ENCODE measurements at regions not wholly inside any gene's neighbourhood (a gene's known extent, or its start where the extent isn't known, plus 50 kb on each side); places are given as distances from the start of the nearest gene placed in this dataset.
A peak's percentile ranks its signal among the peaks of the same experiment; 100 is the strongest.

DNA sequence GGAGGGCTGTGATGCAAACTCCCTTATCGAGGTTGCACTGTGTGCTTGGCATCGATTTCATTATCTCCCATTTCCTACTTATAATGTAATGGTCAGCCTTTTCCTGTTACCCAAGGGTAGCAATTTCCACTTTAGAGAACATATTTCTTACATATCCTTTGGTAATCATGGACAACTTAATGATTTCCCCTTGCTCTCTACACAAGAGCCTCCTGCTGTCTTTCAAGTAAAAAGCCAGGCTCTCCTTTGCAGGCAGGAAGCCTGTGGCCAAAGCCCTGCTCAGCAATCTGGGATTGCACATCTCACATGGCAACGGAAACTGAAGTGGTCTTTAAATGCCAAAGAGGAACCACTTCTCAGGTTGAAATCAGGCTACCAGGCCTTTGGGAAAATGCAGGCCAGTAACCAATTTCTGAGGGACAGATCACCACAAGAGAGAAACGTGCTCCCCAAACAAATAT is 86.7 kb upstream of the IKZF1 start:
- H3K4me3 Mint-ChIP-seq: peak overlapping the region in 3 of 10 donors; percentile 21 to 38 (median 35)
- H3K36me3 Mint-ChIP-seq: peaks cover 0 to 25% (median 11%) of the 10 kb centered on the region in 5 donors
- H3K27ac ChIP-seq (ENCODE audit: low read depth, low read length): no peak overlapping the region
- peak overlapping the region in 7 of 9 donors; percentile 34 to 76 (median 62) for H3K27ac Mint-ChIP-seq
- H3K27me3 ChIP-seq (ENCODE audit: control insufficient read depth in 2 of 2, insufficient read depth in 2 of 2, low read length in 2 of 2): no peaks in the 10 kb centered on the region
- H3K4me1 ChIP-seq (ENCODE audit: control insufficient read depth in 2 of 2, insufficient read depth in 2 of 2, low read length in 2 of 2): peaks cover 0 to 44% of the 10 kb centered on the region in 2 donors
- DNase-seq (no peak), ATAC-seq (no peak)
- POLR2A ChIA-PET: interaction anchor here (1.4 to 16.5 kb wide), 3 partner anchors 10 to 92 kb away, joined by 6 to 416 read pairs (median 69); partner anchors contain the start of gene IKZF1
- no peak overlapping the region for H3K4me3 ChIP-seq (ENCODE audit: low read length)
- no peaks in the 10 kb centered on the region for H3K36me3 ChIP-seq (ENCODE audit: control insufficient read depth in 2 of 3, insufficient read depth in 3 of 3, low read length in 3 of 3)
- peaks cover 38 to 75% (median 68%) of the 10 kb centered on the region in 7 donors for H3K4me1 Mint-ChIP-seq
- CTCF ChIA-PET: no interaction called here
- intact Hi-C loops (cut with micrococcal nuclease): loop anchor here (1.0 kb wide), 2 partner anchors 7 to 8 kb away; no protein-coding TSS in a partner anchor
- no peaks in the 10 kb centered on the region for H3K27me3 Mint-ChIP-seq
- H3K9me3 Mint-ChIP-seq: peaks cover 0 to 24% (median 14%) of the 10 kb centered on the region in 11 donors
- no peaks in the 10 kb centered on the region for H3K9me3 ChIP-seq (ENCODE audit: control insufficient read depth in 2 of 3, low read length in 3 of 3)

DNA sequence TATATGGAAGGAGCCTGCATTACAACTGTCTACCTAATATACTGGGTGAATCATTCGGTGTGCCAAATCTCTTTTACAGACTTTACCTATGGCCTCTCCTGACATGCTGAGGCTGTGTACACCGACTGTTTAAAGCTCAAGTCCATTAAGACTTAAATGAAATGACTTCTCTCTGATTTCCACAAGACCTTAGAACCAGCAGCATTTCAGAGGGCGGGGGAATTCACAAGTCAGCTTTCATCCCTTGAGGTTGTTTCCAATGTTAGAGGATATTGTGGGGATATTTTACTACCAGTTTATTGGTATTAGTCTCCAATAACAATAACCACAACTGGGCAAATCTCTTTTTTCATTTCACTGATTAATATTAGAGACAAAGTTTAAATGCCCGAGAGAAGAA is 87.1 kb upstream of the IKZF1 start:
- intact Hi-C loops (cut with micrococcal nuclease): loop anchor here in 1 of 2 donors (1.0 kb wide), 1 partner anchor 8 kb away; no protein-coding TSS in a partner anchor
- no peak overlapping the region for H3K27ac ChIP-seq (ENCODE audit: low read depth, low read length)

DNA sequence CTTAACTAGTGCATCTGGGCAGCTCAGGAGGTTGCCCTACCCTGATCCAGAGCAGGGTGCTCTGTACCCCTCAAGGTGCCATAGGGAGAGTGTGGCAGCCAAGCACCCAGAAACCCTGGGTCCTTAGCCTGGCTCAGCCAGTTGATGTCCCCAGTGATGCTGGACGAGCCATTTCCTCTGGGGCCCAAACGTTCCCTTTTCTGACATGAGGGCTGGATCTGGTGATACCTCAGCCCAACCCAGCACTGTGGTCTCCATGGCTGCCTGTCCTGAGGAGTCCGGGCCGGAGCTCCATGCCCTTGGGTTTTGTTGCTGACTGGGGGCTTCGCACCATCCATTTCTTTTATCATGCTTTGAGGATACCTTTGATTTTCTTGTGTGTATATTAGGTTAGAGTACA is 87.9 kb upstream of the IKZF1 start:
- Histone ChIP-seq H3K27me3 (ENCODE audit: control insufficient read depth in 2 of 2, insufficient read depth in 2 of 2, low read length in 2 of 2) (no peaks in the 10 kb centered on the region), H3K36me3 (ENCODE audit: control insufficient read depth in 2 of 3, insufficient read depth in 3 of 3, low read length in 3 of 3) (no peaks in the 10 kb centered on the region), H3K9me3 (ENCODE audit: control insufficient read depth in 2 of 3, low read length in 3 of 3) (no peaks in the 10 kb centered on the region), H3K4me3 (ENCODE audit: low read length) (no peak overlapping the region), H3K27ac (ENCODE audit: low read depth, low read length) (no peak overlapping the region), H3K4me1 (ENCODE audit: control insufficient read depth in 2 of 2, insufficient read depth in 2 of 2, low read length in 2 of 2) (peaks cover 2 to 56% of the 10 kb centered on the region in 2 donors)
- ATAC-seq (no peak), DNase-seq (no peak)
- Mint-ChIP-seq H3K4me1 (peaks cover 48 to 87% (median 80%) of the 10 kb centered on the region in 7 donors), H3K27ac (peak overlapping the region in 5 of 9 donors; percentile 7 to 86 (median 30)), H3K36me3 (peaks cover 0 to 20% (median 4%) of the 10 kb centered on the region in 5 donors), H3K9me3 (peaks cover 0 to 17% (median 8%) of the 10 kb centered on the region in 11 donors), H3K4me3 (peak overlapping the region in 3 of 10 donors; percentile 12 to 56 (median 21)), H3K27me3 (no peaks in the 10 kb centered on the region)
- ChIA-PET CTCF (no interaction called here), POLR2A (interaction anchor here (1.4 to 16.5 kb wide), 4 partner anchors 11 to 93 kb away, joined by 6 to 416 read pairs (median 44); partner anchors contain the start of gene IKZF1)
- intact Hi-C loops (cut with micrococcal nuclease): loop anchor here in 1 of 2 donors (1.0 kb wide), 1 partner anchor 9 kb away; no protein-coding TSS in a partner anchor

More for the DNA sequence above, 87.1 kb upstream of the IKZF1 start:
- CTCF ChIA-PET: no interaction called here
- Histone ChIP-seq H3K36me3 (ENCODE audit: control insufficient read depth in 2 of 3, insufficient read depth in 3 of 3, low read length in 3 of 3) (no peaks in the 10 kb centered on the region), H3K4me3 (ENCODE audit: low read length) (no peak overlapping the region), H3K4me1 (ENCODE audit: control insufficient read depth in 2 of 2, insufficient read depth in 2 of 2, low read length in 2 of 2) (peaks cover 0 to 49% of the 10 kb centered on the region in 2 donors), H3K9me3 (ENCODE audit: control insufficient read depth in 2 of 3, low read length in 3 of 3) (no peaks in the 10 kb centered on the region), H3K27me3 (ENCODE audit: control insufficient read depth in 2 of 2, insufficient read depth in 2 of 2, low read length in 2 of 2) (no peaks in the 10 kb centered on the region)
- Mint-ChIP-seq H3K27ac (peak overlapping the region in 4 of 9 donors; percentile 34 to 72 (median 50)), H3K4me3 (peak overlapping the region in 2 of 10 donors; percentile 17 to 38), H3K27me3 (no peaks in the 10 kb centered on the region), H3K9me3 (peaks cover 0 to 22% (median 13%) of the 10 kb centered on the region in 11 donors), H3K4me1 (peaks cover 42 to 79% (median 72%) of the 10 kb centered on the region in 7 donors), H3K36me3 (peaks cover 0 to 24% (median 10%) of the 10 kb centered on the region in 5 donors)
- ATAC-seq (no peak), DNase-seq (no peak)
- POLR2A ChIA-PET: interaction anchor here (1.4 to 16.5 kb wide), 4 partner anchors 11 to 92 kb away, joined by 6 to 416 read pairs (median 44); partner anchors contain the start of gene IKZF1

DNA sequence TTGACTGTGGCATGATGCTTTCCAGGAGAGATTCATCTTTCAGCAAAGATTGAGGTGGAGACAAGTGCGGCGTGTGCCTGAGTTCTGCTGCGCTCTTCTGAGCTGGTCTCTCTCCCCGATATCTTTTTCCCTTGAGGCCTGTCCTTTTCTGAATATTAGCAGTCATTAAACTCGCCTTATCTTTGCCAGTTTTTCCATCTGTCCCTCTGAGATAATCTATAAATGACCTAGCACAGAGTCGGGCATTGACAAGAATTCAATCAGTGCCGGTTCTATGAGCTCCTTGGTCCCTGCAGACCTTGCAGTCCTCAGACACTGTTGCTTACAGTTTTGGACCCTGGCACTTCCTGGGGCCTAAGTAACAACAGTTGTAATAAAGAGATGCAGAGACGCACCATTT is 89.7 kb upstream of the IKZF1 start:
- Histone ChIP-seq H3K27me3 (ENCODE audit: control insufficient read depth in 2 of 2, insufficient read depth in 2 of 2, low read length in 2 of 2) (no peaks in the 10 kb centered on the region), H3K9me3 (ENCODE audit: control insufficient read depth in 2 of 3, low read length in 3 of 3) (no peaks in the 10 kb centered on the region), H3K4me1 (ENCODE audit: control insufficient read depth in 2 of 2, insufficient read depth in 2 of 2, low read length in 2 of 2) (peaks cover 17 to 73% of the 10 kb centered on the region in 2 donors), H3K36me3 (ENCODE audit: control insufficient read depth in 2 of 3, insufficient read depth in 3 of 3, low read length in 3 of 3) (no peaks in the 10 kb centered on the region), H3K4me3 (ENCODE audit: low read length) (no peak overlapping the region), H3K27ac (ENCODE audit: low read depth, low read length) (no peak overlapping the region)
- ATAC-seq (no peak), DNase-seq (no peak)
- Mint-ChIP-seq H3K27ac (peak overlapping the region; percentile 4 to 94 (median 58)), H3K4me1 (peaks cover 61 to 100% (median 92%) of the 10 kb centered on the region in 7 donors), H3K27me3 (no peaks in the 10 kb centered on the region), H3K36me3 (peaks cover 0 to 12% (median 0%) of the 10 kb centered on the region in 5 donors), H3K9me3 (peaks cover 0 to 3% (median 0%) of the 10 kb centered on the region in 11 donors), H3K4me3 (peak overlapping the region in 7 of 10 donors; percentile 1 to 89 (median 17))
- intact Hi-C loops (cut with micrococcal nuclease): no loop called here
- ChIA-PET POLR2A (interaction anchor here (1.2 to 16.5 kb wide), 7 partner anchors 9 to 151 kb away, joined by 3 to 416 read pairs (median 42); partner anchors contain the start of gene IKZF1), CTCF (interaction anchor here (0.7 to 1.8 kb wide), 8 partner anchors 9 to 193 kb away, joined by 3 to 7 read pairs (median 4); no protein-coding TSS in a partner anchor)

DNA sequence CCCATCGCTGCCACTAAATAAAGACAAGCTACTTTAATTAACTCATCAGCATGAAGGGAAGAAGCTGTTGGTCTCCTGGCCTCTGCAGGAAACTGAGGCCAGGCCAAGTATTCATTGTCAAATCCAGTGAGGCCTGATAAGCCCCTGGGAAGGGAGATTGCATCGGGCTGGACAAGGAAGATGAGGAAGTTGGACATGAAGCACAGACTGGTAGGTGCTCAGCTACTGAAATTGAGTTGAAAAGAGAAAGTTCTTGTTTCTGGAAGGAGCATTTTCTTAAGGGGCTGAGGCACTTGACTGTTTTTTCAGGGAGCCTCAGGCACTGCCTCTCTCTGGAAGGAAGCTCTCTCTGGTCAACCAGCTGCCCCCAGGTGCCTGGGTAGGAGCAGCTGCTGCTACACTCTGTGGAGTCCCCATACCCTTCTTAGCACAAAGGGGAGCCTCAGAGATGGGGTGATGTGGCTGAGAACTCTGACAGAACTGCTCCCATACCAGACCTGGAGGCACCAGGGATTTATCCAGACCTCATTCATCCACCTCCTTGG is 90.3 kb upstream of the IKZF1 start:
- Mint-ChIP-seq H3K4me3 (peak overlapping the region; percentile 44 to 89 (median 68)), H3K4me1 (peaks cover 64 to 100% (median 96%) of the 10 kb centered on the region in 7 donors), H3K9me3 (peaks cover 0 to 3% (median 0%) of the 10 kb centered on the region in 11 donors), H3K27me3 (no peaks in the 10 kb centered on the region), H3K27ac (peak overlapping the region in 8 of 9 donors; percentile 4 to 94 (median 82)), H3K36me3 (peaks cover 0 to 6% (median 0%) of the 10 kb centered on the region in 5 donors)
- Histone ChIP-seq H3K4me1 (ENCODE audit: control insufficient read depth in 2 of 2, insufficient read depth in 2 of 2, low read length in 2 of 2) (peaks cover 17 to 76% of the 10 kb centered on the region in 2 donors), H3K36me3 (ENCODE audit: control insufficient read depth in 2 of 3, insufficient read depth in 3 of 3, low read length in 3 of 3) (no peaks in the 10 kb centered on the region), H3K9me3 (ENCODE audit: control insufficient read depth in 2 of 3, low read length in 3 of 3) (no peaks in the 10 kb centered on the region), H3K4me3 (ENCODE audit: low read length) (no peak overlapping the region), H3K27ac (ENCODE audit: low read depth, low read length) (no peak overlapping the region), H3K27me3 (ENCODE audit: control insufficient read depth in 2 of 2, insufficient read depth in 2 of 2, low read length in 2 of 2) (no peaks in the 10 kb centered on the region)
- ATAC-seq: no peak
- POLR2A ChIA-PET: interaction anchor here (0.8 to 16.5 kb wide), 8 partner anchors 8 to 152 kb away, joined by 3 to 416 read pairs (median 31); partner anchors contain the start of gene IKZF1
- intact Hi-C loops (cut with micrococcal nuclease): no loop called here
- no peak for DNase-seq
- CTCF ChIA-PET: interaction anchor here (0.7 to 2.5 kb wide), 9 partner anchors 9 to 193 kb away, joined by 3 to 8 read pairs (median 4); no protein-coding TSS in a partner anchor

DNA sequence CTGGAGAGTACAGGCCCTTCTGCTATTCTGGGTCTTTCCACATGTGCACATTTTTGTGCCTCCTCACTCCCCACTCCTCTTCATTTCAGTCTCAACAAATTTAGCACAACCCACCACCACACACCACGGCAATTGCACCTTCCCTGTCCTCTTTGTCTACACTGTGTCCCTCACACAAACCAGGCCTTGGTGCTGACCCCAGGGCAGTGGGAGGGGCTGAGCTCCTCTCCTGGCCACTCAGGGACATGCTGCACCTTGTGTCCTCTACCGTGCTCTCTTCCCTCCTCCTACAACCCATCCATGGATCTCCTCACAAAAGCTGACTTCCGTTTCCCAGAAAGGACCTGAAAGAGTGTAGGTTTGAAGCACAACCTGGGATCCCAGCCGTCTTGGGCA is 90.9 kb upstream of the IKZF1 start:
- peak; percentile 3 for ATAC-seq
- Mint-ChIP-seq H3K36me3 (peaks cover 0 to 6% (median 0%) of the 10 kb centered on the region in 5 donors), H3K4me1 (peaks cover 64 to 100% (median 96%) of the 10 kb centered on the region in 7 donors), H3K4me3 (peak overlapping the region; percentile 44 to 89 (median 68)), H3K27ac (peak overlapping the region; percentile 4 to 94 (median 83)), H3K27me3 (no peaks in the 10 kb centered on the region), H3K9me3 (peaks cover 0 to 3% (median 0%) of the 10 kb centered on the region in 11 donors)
- no peak for DNase-seq
- ChIA-PET POLR2A (interaction anchor here (0.8 to 16.5 kb wide), 10 partner anchors 8 to 152 kb away, joined by 3 to 416 read pairs (median 12); partner anchors contain the start of gene IKZF1), CTCF (interaction anchor here (0.5 to 2.5 kb wide), 7 partner anchors 14 to 207 kb away, joined by 3 to 8 read pairs (median 4); no protein-coding TSS in a partner anchor)
- H3K9me3 ChIP-seq (ENCODE audit: control insufficient read depth in 2 of 3, low read length in 3 of 3): no peaks in the 10 kb centered on the region
- no peak overlapping the region for H3K27ac ChIP-seq (ENCODE audit: low read depth, low read length)
- no peak overlapping the region for H3K4me3 ChIP-seq (ENCODE audit: low read length)
- no peaks in the 10 kb centered on the region for H3K27me3 ChIP-seq (ENCODE audit: control insufficient read depth in 2 of 2, insufficient read depth in 2 of 2, low read length in 2 of 2)
- intact Hi-C loops (cut with micrococcal nuclease): loop anchor here in 1 of 2 donors (1.0 kb wide), 1 partner anchor 14 kb away; no protein-coding TSS in a partner anchor
- peaks cover 17 to 82% of the 10 kb centered on the region in 2 donors for H3K4me1 ChIP-seq (ENCODE audit: control insufficient read depth in 2 of 2, insufficient read depth in 2 of 2, low read length in 2 of 2)
- no peaks in the 10 kb centered on the region for H3K36me3 ChIP-seq (ENCODE audit: control insufficient read depth in 2 of 3, insufficient read depth in 3 of 3, low read length in 3 of 3)

Measured in naive thymus-derived CD4-positive, alpha-beta T cell (primary cell).